Activated naive CD4-positive, alpha-beta T cell treated with anti-CD3 and anti-CD28 coated beads, Interleukin-2, amount 50 U/mL, for 72 hours (primary cell): ENCODE measurements at regions not wholly inside any gene's neighbourhood (a gene's known extent, or its start where the extent isn't known, plus 50 kb on each side); places are given as distances from the start of the nearest gene placed in this dataset.

ENCODE experiments used
- ATAC-seq, 2 donors: fragments of 150-1000 bp; cut with Tn5 transposase; 2 replicates each; pipeline ENCODE4 v1.10.0; 2021; ENCODE audit warnings: mild to moderate bottlenecking in 2 of 2, moderate library complexity in 2 of 2
- DNase-seq, 2 donors: peaks; one replicate each; pipeline ENCODE4 v3.0.0; 2021 to 2022; ENCODE audit warnings: low spot score in 2 of 2
- H3K27ac Mint-ChIP-seq, 2 donors: one replicate each; pipeline ENCODE4 v1.8.0; 2022; ENCODE audit warnings: mild to moderate bottlenecking in 2 of 2, mixed read lengths in 2 of 2
- H3K36me3 Mint-ChIP-seq, 2 donors: one replicate each; pipeline ENCODE4 v1.8.0; 2022; ENCODE audit warnings: mixed read lengths in 2 of 2
- H3K9me3 Mint-ChIP-seq, 2 donors: one replicate each; pipeline ENCODE4 v1.8.0; 2022; ENCODE audit warnings: mixed read lengths in 2 of 2

DNA sequence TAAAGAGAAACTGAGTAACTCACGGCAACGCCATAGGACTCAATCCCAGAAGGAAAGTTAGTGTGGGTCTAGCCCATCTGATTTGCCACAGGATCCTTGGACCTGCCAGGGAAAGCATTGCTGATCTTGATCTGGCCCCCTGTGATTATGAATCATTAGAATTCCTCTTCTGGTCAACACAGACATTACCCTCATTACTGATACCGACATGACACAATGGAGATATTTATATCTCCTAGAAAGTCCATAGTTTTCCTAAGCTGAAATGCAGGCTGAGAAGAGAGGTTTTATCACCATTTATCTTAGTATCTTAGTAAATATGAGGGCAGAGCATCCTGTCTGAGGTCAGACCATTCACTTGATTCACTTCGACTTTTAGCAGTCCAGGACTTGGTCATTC, 75.5 kb upstream of the CCDC68 start:
- H3K9me3 Mint-ChIP-seq, result no peaks in the 10 kb centered on the region
- no peak overlapping the region for H3K27ac Mint-ChIP-seq
- no peak for ATAC-seq
- no peak for DNase-seq
- H3K36me3 Mint-ChIP-seq, result no peaks in the 10 kb centered on the region

DNA sequence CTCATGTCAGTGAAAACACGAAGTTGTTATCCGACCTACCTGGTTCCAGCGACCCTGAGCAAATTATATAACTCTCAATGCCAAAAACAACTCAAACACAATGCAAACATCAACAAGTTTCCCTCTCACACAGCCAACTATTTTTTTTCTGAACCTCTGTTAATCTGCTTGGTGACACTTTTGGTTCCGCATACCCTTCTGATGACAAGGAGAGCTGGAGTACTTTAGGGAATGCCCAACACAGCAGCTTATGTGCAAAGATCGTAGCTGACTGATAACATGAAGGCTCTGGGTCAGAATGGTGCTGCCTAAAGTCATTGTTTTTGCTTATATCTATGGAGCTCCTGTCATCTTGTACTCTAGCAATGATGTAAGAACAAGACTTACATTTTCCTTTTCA, 72.7 kb upstream of the CCDC68 start:
- no peaks in the 10 kb centered on the region for H3K9me3 Mint-ChIP-seq
- no peak for ATAC-seq
- no peak for DNase-seq
- no peak overlapping the region for H3K27ac Mint-ChIP-seq
- H3K36me3 Mint-ChIP-seq, result no peaks in the 10 kb centered on the region

- H3K36me3 Mint-ChIP-seq, result no peaks in the 10 kb centered on the region
- DNase-seq (no peak), ATAC-seq (no peak)
- H3K9me3 Mint-ChIP-seq, result no peaks in the 10 kb centered on the region
- H3K27ac Mint-ChIP-seq, result no peak overlapping the region
These were observed 72.3 kb upstream of the CCDC68 start for GRCh38 chr18:55031576-55031975.

- H3K36me3 Mint-ChIP-seq, result no peaks in the 10 kb centered on the region
- no peak overlapping the region for H3K27ac Mint-ChIP-seq
- DNase-seq, result no peak
- H3K9me3 Mint-ChIP-seq, result no peaks in the 10 kb centered on the region
- ATAC-seq, result no peak
These were observed 71.9 kb upstream of the CCDC68 start for GRCh38 chr18:55031164-55031563.

GRCh38 chr18:55024564-55024963, 65.3 kb upstream of the CCDC68 start:
- H3K36me3 Mint-ChIP-seq, result no peaks in the 10 kb centered on the region
- ATAC-seq (no peak), DNase-seq (no peak)
- no peaks in the 10 kb centered on the region for H3K9me3 Mint-ChIP-seq
- H3K27ac Mint-ChIP-seq, result no peak overlapping the region

- H3K9me3 Mint-ChIP-seq, result no peaks in the 10 kb centered on the region
- ATAC-seq, result no peak
- no peak for DNase-seq
- H3K27ac Mint-ChIP-seq, result no peak overlapping the region
- H3K36me3 Mint-ChIP-seq, result no peaks in the 10 kb centered on the region
These were observed 59.3 kb upstream of the CCDC68 start for GRCh38 chr18:55018602-55019001.

GRCh38 chr18:55014095-55014494, 54.8 kb upstream of the CCDC68 start:
- H3K27ac Mint-ChIP-seq, result no peak overlapping the region
- no peak for DNase-seq
- ATAC-seq, result peak in 1 of 2 donors; percentile 35
- H3K9me3 Mint-ChIP-seq, result no peaks in the 10 kb centered on the region
- H3K36me3 Mint-ChIP-seq, result no peaks in the 10 kb centered on the region

GRCh38 chr18:55013685-55014084, 54.4 kb upstream of the CCDC68 start:
- DNase-seq (no peak), ATAC-seq (no peak)
- H3K9me3 Mint-ChIP-seq, result no peaks in the 10 kb centered on the region
- H3K36me3 Mint-ChIP-seq, result no peaks in the 10 kb centered on the region
- H3K27ac Mint-ChIP-seq, result no peak overlapping the region

GRCh38 chr18:55013086-55013485, 53.8 kb upstream of the CCDC68 start:
- Mint-ChIP-seq H3K9me3 (no peaks in the 10 kb centered on the region), H3K27ac (no peak overlapping the region), H3K36me3 (no peaks in the 10 kb centered on the region)
- DNase-seq (no peak), ATAC-seq (no peak)

DNA sequence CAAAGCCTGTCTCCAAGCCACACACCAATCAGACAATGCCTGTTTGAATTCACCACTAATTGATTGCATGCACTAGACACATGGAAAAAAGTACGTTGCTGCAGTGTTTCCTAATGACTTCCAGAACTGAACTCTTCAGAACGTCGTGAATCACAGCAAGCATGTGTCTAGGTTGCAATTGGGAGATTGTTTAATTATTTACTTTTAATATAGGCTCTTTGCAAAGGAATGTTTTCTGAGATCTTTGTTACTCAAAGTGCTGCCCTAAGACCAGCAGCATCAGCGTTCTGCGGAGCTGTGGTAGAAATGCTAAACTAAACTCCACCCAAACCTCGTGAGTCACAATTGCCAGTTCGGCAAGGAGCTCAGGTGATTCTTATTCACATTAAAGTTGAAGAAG, 52.7 kb upstream of the CCDC68 start:
- DNase-seq (no peak), ATAC-seq (no peak)
- H3K9me3 Mint-ChIP-seq, result no peaks in the 10 kb centered on the region
- H3K27ac Mint-ChIP-seq, result no peak overlapping the region
- H3K36me3 Mint-ChIP-seq, result no peaks in the 10 kb centered on the region
